GM21723 (cell line): ENCODE measurements at regions not wholly inside any gene's neighbourhood (a gene's known extent, or its start where the extent isn't known, plus 50 kb on each side); places are given as distances from the start of the nearest gene placed in this dataset.

Experiments used
- ATAC-seq: cut with Tn5 transposase; IDR thresholded peaks from one replicate; pipeline ENCODE4 v1.9.1; 2021; ENCODE audit warnings: mild to moderate bottlenecking, moderate library complexity; ENCODE audit not compliant: unreplicated experiment

DNA sequence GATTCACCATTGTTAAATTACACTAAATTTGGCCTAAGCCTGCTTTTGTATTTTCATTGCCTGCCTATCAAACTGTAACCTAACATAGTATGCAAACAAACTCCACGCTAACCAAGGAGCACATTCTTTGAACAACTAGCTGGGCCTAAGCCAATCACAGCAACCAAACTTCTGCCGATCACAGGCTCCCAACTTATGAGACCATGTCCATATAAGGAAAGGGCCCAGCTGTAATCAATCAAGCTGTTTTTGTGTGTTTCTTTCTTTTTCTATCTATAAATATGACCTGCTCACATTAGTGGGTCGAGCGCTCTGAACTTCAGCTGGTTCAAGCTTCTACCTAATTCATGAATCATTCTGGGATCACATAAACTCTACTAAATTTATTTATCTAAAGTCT, 473.6 kb downstream of the SI start:
- ATAC-seq: no peak

DNA sequence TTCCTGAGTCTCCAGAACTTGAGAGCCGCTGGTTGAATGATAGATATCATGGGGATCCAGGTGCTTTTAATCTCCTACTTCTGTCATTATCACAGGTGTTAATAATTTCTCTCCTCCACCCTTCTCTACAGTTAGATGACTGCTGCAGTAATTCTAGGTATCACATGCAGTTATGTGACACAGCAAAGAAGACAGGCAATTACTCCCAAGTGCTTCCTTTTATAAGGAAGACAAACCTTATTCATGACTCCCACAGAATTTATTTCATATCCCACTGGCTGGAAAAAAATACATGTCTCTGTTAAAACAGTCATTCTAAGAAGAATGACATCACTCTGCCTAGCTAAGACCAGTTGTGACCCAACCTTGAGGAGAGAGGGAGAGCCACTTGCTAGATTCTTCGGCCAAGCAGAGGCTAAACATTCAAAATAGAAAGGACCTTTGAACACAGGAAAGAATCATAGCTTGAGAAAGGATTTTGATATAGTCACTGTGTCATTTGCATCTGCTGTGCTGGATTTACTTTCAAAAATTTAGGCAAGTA, 500.6 kb downstream of the SI start:
- ATAC-seq: no peak

DNA sequence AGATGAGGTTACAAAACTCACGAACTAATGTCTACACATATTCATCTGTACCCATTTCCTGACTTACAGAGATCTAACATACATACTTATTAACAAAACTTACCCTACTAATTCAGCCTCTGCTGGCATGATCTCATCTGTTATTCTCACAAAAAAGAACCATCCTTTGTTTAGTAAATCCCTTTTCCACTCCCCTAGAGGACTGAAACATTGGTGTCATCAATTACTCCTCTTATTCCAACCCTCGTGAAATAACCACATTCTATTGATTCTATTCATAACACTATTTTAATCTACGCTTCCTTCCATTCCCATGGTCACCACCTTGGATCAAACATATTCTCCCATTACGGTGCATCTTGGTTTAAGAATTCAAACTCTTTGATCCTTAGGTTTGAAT, 505.9 kb downstream of the SI start:
- ATAC-seq: no peak

DNA sequence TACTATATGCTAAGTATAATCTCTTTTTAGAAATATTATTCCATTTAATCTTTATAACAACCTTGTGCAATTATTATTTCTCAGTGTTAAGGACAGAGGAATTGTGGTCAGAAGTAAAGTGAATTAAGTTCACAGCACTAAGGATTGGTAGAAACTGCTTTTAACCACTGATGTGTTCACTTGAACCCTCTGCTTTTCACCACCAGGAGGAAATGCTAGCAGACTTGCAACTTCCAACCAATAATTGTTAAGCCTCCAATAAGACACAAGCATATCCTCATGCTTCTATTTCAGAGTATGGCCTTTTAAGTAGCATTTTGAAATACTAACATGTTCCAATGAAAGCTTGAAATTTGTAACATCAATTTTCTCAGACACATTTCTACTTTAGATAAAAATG, 527.4 kb downstream of the SI start:
- no peak for ATAC-seq

- ATAC-seq: no peak
Measured at GRCh38 chr3:164539215-164539614, 539.1 kb downstream of the SI start.

DNA sequence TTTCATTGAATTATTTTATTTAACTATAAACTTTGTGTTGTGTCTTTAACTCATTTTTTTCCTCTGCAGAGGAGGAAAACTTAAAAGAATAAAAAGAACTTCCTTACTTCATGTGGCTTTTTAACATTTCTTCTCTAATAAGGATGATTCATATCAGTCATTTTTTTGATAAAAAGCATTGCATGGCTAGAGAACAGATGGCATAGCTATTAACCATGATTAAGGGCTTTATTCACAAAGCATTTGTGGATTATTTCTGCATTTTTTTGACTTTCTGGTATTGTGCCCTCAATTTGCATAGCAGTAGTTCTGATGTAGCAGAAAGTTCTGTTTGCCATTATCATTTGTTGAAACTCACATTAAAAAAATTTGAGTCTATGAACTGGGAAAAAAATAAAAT, 540.8 kb downstream of the SI start:
- ATAC-seq: no peak

DNA sequence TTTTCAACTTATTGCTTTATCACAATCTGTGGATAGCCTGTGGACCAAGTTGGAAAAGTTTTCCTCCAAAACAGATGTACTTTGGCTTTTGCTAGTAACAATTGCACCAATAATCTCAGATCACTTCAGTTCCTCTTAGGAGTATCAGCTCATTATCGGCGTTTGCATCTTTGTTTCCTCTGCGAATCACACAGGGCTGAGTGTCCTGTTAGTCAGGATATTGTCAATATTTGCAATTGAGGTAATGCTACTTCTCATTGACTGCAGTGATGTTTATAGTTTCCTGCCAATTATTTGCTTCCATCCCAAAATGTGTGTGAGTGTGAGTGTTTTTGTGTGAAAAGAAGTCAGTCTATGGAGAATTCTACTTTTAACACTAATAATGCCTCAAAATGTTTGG, 545.0 kb downstream of the SI start:
- ATAC-seq: no peak

GRCh38 chr3:164526250-164526649, 552.0 kb downstream of the SI start:
- ATAC-seq: no peak

DNA sequence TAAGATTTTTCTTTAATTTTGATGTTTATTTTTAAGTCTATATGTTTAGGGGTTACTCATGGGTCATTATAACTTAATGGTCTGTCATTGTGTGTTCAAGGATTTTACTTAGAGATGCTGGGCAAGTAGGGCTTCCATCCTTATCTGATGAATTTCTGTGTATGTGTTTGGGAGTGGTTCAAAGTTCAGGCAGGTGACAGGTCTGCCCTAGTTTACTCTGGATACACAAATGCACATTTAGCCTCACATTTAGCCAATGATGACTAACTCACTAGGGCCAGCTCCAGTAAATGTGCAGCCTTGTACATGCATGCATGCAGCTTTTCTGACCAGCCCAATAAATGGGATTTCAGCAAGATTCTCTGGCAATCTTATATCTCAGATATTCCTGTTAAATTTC, 554.1 kb downstream of the SI start:
- no peak for ATAC-seq

DNA sequence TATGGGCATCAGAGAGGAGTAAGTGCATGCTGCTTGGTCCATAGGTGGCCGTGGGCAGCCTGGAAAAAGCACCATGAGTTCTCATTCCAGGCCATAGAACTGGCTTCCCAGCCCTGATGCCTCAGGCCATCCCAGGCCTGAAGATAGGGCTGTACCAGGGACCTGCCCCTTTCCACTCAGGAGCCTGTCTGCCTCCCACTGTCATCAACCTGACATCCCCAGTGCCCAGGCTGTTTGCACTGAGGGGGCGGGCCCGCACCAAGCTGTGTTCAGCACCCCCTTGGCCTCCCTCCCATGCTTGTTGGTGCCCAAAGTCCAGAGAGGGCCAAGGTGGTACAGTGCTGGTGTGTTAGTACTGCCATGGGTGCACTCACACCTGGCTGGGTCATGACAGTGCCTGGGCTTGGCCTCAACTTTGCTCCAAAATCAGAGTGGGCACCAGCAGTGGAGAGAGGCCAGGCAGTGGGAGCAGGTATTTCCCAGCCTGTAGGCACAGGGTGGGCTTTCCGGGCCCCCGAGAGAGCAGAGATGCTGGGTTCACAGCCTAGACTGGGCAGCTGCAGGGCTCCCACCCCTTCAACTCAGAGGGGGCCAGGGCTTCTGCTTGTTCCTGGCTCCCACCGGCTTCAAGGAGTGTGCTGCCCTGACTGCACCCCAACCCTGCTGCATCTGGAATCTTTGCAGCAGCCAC, 556.1 kb downstream of the SI start:
- ATAC-seq: no peak

DNA sequence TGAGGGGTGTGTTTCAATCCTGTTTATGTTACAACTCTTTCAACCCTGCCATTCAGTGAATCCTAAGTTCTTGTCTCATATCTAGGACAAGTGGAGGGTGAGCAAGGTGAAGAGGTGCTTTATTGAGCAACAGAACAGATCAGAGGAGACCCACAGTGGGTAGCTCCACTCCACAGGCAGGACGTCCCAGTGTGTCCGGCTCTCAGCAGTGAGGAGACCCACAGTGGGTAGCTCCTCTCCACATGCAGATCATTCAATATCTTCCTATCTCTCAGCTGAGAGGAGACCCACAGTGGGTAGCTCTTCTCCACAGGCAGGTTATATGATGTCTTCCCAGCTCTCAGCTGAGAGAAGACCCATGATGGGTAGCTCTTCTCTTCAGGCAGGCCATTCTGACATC, 556.7 kb downstream of the SI start:
- no peak for ATAC-seq

- no peak for ATAC-seq
Measured at GRCh38 chr3:164521139-164521538, 557.2 kb downstream of the SI start.

GRCh38 chr3:164515256-164515655, 563.0 kb downstream of the SI start:
- ATAC-seq: no peak

DNA sequence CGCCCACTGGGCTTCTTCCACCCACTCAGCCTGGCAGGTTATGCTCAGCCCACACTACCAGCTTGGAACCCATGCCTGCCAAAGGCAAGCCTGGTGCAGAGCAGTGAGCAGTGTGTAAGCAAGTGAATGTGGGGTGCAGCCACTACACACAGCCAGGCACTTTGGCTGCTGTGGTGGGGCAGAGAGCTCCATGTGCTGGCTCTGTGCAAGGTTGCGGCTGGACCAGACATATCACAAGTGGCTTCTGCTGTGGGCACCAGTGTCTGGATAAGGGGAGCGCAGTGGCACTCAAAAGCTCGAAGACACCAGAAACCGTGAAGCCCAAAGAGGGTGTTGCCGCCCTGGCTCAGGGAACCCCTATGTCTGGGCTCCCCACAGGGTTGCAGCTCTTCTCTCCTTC, 563.7 kb downstream of the SI start:
- no peak for ATAC-seq

- no peak for ATAC-seq
Measured at GRCh38 chr3:164507886-164508285, 570.4 kb downstream of the SI start.

DNA sequence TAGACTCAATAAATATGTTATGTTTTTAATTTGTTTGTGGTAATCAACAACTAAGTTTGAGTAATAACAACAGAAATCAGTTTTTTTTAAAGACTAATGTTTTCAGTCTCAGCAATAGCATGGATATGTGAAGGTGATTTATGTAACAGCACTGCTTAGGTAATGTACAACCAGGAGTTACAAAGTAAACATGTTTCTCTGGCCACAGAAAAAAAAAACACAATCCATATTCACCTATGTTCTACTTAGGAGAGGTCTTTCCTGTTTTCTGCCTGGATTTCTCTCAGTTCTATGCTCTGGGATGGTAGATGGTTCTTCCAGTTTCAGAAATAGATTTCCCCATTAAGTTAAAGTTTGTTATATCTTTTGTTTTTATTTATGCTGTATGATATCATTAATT, 579.4 kb downstream of the SI start:
- no peak for ATAC-seq

DNA sequence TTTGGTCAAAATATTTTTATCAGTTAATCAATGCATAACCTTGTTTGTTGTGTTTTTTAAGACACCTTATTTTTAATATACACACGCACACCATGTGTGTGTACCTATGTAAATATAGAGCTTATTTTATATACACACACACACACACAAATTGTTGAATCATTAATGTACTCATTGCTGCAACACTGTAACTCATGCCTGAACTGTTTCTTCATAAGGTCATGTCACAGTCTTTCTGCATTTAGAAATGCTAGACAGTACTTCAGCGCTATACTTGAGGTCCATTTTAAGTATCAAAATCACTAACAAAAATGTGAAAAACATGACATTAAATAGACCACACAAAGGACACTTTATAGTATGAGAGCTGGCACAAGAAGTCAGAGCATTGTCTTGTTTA, 589.4 kb downstream of the SI start:
- no peak for ATAC-seq

DNA sequence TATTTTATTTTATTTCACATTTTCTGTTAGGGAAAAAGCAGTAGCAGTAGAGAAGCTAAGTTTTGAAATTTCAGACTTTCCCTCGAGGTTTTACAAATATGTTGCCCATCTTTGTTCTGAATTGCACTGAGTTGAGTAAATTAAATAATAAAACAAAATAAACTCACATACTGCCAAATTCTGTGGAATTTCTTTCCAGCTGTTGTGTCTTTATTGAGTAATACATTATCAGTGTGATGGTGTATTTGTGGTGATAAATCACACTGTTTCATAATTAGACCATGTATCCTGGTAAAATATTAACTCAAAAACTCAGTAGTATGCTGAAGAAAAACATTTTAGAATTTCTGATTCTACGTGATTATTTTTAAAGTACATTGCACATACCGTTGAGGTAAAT, 592.1 kb downstream of the SI start:
- no peak for ATAC-seq

DNA sequence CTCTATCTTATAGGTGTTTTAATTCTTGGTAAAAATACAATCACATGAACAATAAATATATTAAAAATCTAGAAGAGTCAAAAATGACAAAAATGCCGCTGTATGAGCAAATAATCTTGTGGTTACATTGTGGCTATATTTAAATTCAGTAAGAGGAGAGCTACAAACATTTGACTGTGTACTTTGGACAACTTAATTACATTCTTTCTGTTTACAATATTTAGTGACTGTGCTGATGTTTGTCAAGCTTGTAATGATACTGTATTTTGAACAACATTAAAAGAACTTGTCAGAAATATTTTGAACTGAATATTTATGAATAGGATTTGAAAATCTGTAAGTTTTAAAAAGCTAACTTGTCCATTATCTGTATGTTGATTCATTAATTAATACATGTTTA, 598.3 kb downstream of the SI start:
- no peak for ATAC-seq

GRCh38 chr3:164479406-164479805, 598.9 kb downstream of the SI start:
- no peak for ATAC-seq

DNA sequence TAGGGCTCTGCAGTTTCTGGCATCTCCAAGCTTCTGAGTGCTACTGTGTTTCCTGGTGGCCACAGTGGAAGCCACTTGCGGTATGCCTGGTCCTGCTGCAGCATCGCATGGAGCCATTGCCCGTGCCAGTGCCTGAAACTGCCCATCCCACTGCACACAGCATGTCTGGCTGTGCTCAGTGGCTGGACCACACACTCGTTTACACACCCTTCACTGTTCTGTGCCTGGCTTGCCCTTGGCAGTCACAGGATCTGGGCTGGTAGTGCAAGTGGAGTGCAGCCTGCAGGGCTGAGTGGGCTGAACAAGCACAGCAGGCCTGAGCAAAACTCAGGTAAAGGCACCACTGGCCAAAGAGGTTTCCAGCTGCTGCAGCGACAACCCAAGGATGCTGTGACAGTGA, 600.0 kb downstream of the SI start:
- no peak for ATAC-seq

DNA sequence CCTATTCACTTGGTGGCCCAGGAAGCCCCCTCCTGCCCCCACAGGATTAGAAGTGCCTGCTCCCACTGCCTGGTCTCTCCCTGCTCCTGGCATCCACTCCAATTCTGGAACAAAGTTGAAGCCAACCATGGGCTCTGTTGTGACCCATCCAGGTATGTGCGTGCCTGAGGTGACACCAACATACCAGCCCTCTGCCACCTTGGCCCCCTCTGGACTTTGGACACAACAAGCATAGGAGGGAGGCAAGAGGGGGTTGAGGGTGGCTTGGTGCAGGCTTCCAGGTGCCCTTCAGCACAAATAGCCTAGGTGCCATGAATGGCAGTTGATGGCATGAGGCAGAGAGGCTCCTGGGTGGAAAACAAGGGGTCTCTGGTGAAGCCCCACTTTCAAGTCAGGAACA, 600.9 kb downstream of the SI start:
- no peak for ATAC-seq

GRCh38 chr3:164476631-164477030, 601.7 kb downstream of the SI start:
- no peak for ATAC-seq
